Activated CD4-positive, alpha-beta T cell treated with anti-CD3 and anti-CD28 coated beads, Interleukin-2, amount 10 ng/mL, durations not matched to agents 7 days and 5 days (primary cell): ENCODE measurements at regions not wholly inside any gene's neighbourhood (a gene's known extent, or its start where the extent isn't known, plus 50 kb on each side); places are given as distances from the start of the nearest gene placed in this dataset.
"Not testable (repeated sequence)": the region's sequence is repeated elsewhere in the genome, so short reads cannot be mapped to it uniquely, and the experiment has no call there.

Source experiments
- CTCF ChIA-PET: fragments of 350-600 bp; sonication (Branson Sonifier 250); formaldehyde crosslinking; loops from one replicate; lab custom pipeline; 2021; ENCODE audit warnings: antibody characterized with exemption; lab: Charles Lee
- POLR2A ChIA-PET: fragments of 350-600 bp; sonication (Branson Sonifier 250); formaldehyde crosslinking; loops from one replicate; lab custom pipeline; 2021; ENCODE audit warnings: antibody characterized with exemption; lab: Charles Lee
- DNase-seq: peaks from one replicate; pipeline ENCODE4 v3.0.0-alpha.2; 2020
- H3K27ac Mint-ChIP-seq: one replicate; pipeline ENCODE4 v1.8.0; 2021; ENCODE audit warnings: mild to moderate bottlenecking, moderate library complexity, mixed read lengths
- H3K27me3 Mint-ChIP-seq: one replicate; pipeline ENCODE4 v1.8.0; 2021; ENCODE audit warnings: mixed read lengths
- H3K36me3 Mint-ChIP-seq: one replicate; pipeline ENCODE4 v1.8.0; 2021; ENCODE audit warnings: low read depth, mixed read lengths
- H3K4me1 Mint-ChIP-seq: one replicate; pipeline ENCODE4 v1.8.0; 2021; ENCODE audit warnings: mixed read lengths
- H3K4me3 Mint-ChIP-seq: one replicate; pipeline ENCODE4 v1.8.0; 2021; ENCODE audit warnings: mild to moderate bottlenecking, moderate library complexity, mixed read lengths
- H3K9me3 Mint-ChIP-seq: one replicate; pipeline ENCODE4 v1.8.0; 2021; ENCODE audit warnings: mixed read lengths

- ChIA-PET POLR2A (no interaction called here), CTCF (no interaction called here)
- Mint-ChIP-seq H3K4me1 (no peaks in the 10 kb centered on the region), H3K27ac (no peak overlapping the region), H3K9me3 (peaks cover 8% of the 10 kb centered on the region), H3K36me3 (no peaks in the 10 kb centered on the region), H3K27me3 (no peaks in the 10 kb centered on the region), H3K4me3 (no peak overlapping the region)
- no peak for DNase-seq
Observed at GRCh38 chr13:46479691-46480090, 73.3 kb upstream of the LRCH1 start.

GRCh38 chr13:46479283-46479682 is 73.7 kb upstream of the LRCH1 start:
- Mint-ChIP-seq H3K4me3 (no peak overlapping the region), H3K9me3 (peaks cover 4% of the 10 kb centered on the region), H3K4me1 (no peaks in the 10 kb centered on the region), H3K27me3 (no peaks in the 10 kb centered on the region), H3K36me3 (no peaks in the 10 kb centered on the region), H3K27ac (no peak overlapping the region)
- ChIA-PET CTCF (no interaction called here), POLR2A (no interaction called here)
- DNase-seq = no peak

GRCh38 chr13:46478651-46479050 is 74.3 kb upstream of the LRCH1 start:
- peaks cover 4% of the 10 kb centered on the region for H3K9me3 Mint-ChIP-seq
- DNase-seq = no peak
- CTCF ChIA-PET = interaction anchor here (0.6 kb wide), 1 partner anchor 269 kb away, joined by 4 read pairs; no protein-coding TSS in a partner anchor

DNA sequence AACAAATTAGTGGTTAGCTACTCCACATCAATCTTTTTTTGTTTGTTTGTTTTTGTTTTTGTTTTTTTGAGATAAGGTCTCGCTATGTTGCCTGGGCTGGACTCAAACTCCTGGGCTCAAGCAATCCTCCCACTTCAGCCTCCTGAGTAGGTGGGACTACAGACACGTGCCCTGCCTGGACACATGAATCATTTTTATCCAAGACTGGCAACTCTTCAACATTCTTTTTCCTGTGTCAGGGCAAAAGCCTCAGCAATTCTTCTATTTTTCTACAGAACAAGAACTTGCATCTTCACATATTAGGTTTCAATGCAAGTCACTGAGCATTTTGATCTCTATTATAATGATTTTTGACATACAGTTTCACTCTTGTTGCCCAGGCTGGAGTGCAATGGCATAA is 76.8 kb upstream of the LRCH1 start:
- no peak for DNase-seq
- Mint-ChIP-seq H3K27ac (no peak overlapping the region), H3K27me3 (no peaks in the 10 kb centered on the region), H3K9me3 (peaks cover 1% of the 10 kb centered on the region), H3K4me1 (no peaks in the 10 kb centered on the region), H3K4me3 (no peak overlapping the region), H3K36me3 (no peaks in the 10 kb centered on the region)
- POLR2A ChIA-PET = no interaction called here
- CTCF ChIA-PET = no interaction called here

More at GRCh38 chr13:46478651-46479050, 74.3 kb upstream of the LRCH1 start:
- POLR2A ChIA-PET = no interaction called here
- Mint-ChIP-seq H3K27ac (no peak overlapping the region), H3K36me3 (no peaks in the 10 kb centered on the region), H3K27me3 (no peaks in the 10 kb centered on the region), H3K4me1 (no peaks in the 10 kb centered on the region), H3K4me3 (no peak overlapping the region)

GRCh38 chr13:46475541-46475991 is 77.4 kb upstream of the LRCH1 start:
- Mint-ChIP-seq H3K4me1 (no peaks in the 10 kb centered on the region), H3K27ac (no peak overlapping the region), H3K9me3 (no peaks in the 10 kb centered on the region), H3K27me3 (no peaks in the 10 kb centered on the region), H3K36me3 (no peaks in the 10 kb centered on the region), H3K4me3 (no peak overlapping the region)
- DNase-seq = no peak
- POLR2A ChIA-PET = no interaction called here
- CTCF ChIA-PET = no interaction called here

DNA sequence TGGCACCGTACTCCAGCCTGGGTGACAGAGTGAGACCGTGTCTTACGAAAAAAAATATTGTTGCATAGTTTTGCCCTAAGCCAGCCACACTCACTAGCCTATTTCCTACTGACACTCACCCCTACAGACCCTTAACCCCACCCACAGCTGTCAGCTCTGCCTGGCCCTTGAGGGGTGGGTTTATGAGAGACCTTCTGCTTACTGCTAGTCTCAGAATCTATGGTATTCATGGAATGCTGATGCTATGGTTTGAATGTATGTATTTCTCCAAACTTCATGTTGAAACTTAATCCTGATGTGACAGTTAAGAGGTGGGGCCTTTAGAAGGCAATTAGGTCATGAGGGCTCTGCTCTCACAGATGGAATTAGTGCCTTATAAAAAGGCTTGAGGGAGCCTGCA is 79.2 kb upstream of the LRCH1 start:
- Mint-ChIP-seq H3K9me3 (no peaks in the 10 kb centered on the region), H3K4me1 (no peaks in the 10 kb centered on the region), H3K36me3 (no peaks in the 10 kb centered on the region), H3K4me3 (no peak overlapping the region), H3K27ac (no peak overlapping the region), H3K27me3 (no peaks in the 10 kb centered on the region)
- ChIA-PET POLR2A (no interaction called here), CTCF (no interaction called here)
- no peak for DNase-seq

DNA sequence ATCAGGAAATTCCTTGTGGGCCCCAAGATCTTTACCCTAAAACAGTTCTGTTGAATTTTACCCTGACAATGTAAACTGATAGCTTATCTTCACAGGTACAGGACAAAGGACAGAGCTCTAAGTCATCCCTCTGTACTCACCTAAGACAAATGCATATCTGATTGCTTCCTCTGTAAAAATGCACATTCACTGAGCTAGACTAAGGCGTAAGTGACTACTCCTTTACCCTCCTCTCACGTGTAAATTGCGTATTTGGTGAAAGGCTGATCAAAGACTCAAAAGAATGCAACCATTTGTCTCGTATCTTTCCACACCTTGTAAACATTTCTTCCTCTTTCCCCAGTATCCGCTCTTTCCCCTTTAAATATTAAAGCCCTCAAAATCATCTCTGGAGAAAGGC is 80.6 kb upstream of the LRCH1 start:
- DNase-seq = no peak
- H3K36me3 Mint-ChIP-seq = no peaks in the 10 kb centered on the region
- H3K4me1 Mint-ChIP-seq = no peaks in the 10 kb centered on the region
- ChIA-PET CTCF (no interaction called here), POLR2A (no interaction called here)
- no peaks in the 10 kb centered on the region for H3K27me3 Mint-ChIP-seq
- no peaks in the 10 kb centered on the region for H3K9me3 Mint-ChIP-seq
- no peak overlapping the region for H3K27ac Mint-ChIP-seq
- no peak overlapping the region for H3K4me3 Mint-ChIP-seq

DNA sequence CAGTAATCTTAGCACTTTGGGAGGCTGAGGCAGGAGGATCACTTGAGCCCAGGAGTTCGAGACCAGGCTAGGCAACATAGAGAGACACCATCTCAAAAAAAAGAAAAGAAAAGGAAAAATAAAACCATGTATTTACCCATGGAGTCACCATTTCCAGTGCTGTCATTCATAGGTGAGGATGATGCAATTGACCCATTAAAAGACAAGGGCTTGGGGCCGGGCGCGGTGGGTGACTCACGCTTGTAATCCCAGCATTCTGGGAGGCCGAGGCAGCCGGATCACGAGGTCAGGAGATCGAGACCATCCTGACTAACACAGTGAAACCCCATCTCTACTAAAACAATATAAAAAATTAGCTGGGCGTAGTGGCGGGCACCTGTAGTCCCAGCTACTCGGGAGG is 82.6 kb upstream of the RUBCNL start:
- H3K36me3 Mint-ChIP-seq, H3K9me3 Mint-ChIP-seq, POLR2A ChIA-PET, H3K27me3 Mint-ChIP-seq, H3K4me3 Mint-ChIP-seq, H3K27ac Mint-ChIP-seq, DNase-seq, H3K4me1 Mint-ChIP-seq: not testable (repeated sequence)
- CTCF ChIA-PET = interaction anchor here (0.7 kb wide), 1 partner anchor 308 kb away, joined by 3 read pairs; no protein-coding TSS in a partner anchor

- Mint-ChIP-seq H3K9me3 (no peaks in the 10 kb centered on the region), H3K36me3 (no peaks in the 10 kb centered on the region), H3K4me1 (no peaks in the 10 kb centered on the region), H3K4me3 (no peak overlapping the region), H3K27ac (no peak overlapping the region), H3K27me3 (no peaks in the 10 kb centered on the region)
- ChIA-PET CTCF (interaction anchor here (0.7 kb wide), 2 partner anchors 252 to 309 kb away, joined by 3 to 4 read pairs; no protein-coding TSS in a partner anchor), POLR2A (no interaction called here)
- no peak for DNase-seq
Observed at GRCh38 chr13:46468570-46469463, 81.8 kb upstream of the RUBCNL start.

DNA sequence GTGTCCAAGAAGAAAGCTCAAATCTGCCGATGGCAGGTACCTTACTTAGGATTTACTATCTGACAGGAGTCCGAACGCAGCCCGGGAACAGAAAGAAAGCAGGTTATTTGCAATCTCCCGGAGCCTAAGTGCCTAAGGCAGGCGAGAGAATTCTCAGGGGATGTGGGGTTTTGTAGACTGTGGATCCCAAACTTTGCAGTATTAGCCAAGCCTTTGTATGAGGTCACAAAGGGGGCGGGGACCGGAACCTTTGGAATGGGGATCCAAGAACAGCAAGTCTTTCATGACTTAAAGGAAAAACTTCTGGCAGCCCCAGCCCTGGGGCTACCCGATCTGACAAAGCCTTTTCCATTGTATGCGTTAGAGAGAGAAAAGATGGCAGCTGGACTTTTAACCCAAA is 80.6 kb upstream of the RUBCNL start:
- H3K27ac Mint-ChIP-seq, H3K36me3 Mint-ChIP-seq, POLR2A ChIA-PET, H3K27me3 Mint-ChIP-seq, CTCF ChIA-PET, H3K9me3 Mint-ChIP-seq, H3K4me3 Mint-ChIP-seq, DNase-seq, H3K4me1 Mint-ChIP-seq: not testable (repeated sequence)

GRCh38 chr13:46466074-46466473 is 79.0 kb upstream of the RUBCNL start:
- H3K4me1 Mint-ChIP-seq, POLR2A ChIA-PET, DNase-seq, H3K27me3 Mint-ChIP-seq, H3K9me3 Mint-ChIP-seq, CTCF ChIA-PET, H3K27ac Mint-ChIP-seq, H3K4me3 Mint-ChIP-seq, H3K36me3 Mint-ChIP-seq: not testable (repeated sequence)

GRCh38 chr13:46463719-46464118 is 76.7 kb upstream of the RUBCNL start:
- POLR2A ChIA-PET = no interaction called here
- H3K4me3 Mint-ChIP-seq = no peak overlapping the region
- no peaks in the 10 kb centered on the region for H3K36me3 Mint-ChIP-seq
- H3K27ac Mint-ChIP-seq = no peak overlapping the region
- peaks cover 3% of the 10 kb centered on the region for H3K9me3 Mint-ChIP-seq
- H3K4me1 Mint-ChIP-seq = no peaks in the 10 kb centered on the region
- no peaks in the 10 kb centered on the region for H3K27me3 Mint-ChIP-seq
- CTCF ChIA-PET = no interaction called here
- no peak for DNase-seq

DNA sequence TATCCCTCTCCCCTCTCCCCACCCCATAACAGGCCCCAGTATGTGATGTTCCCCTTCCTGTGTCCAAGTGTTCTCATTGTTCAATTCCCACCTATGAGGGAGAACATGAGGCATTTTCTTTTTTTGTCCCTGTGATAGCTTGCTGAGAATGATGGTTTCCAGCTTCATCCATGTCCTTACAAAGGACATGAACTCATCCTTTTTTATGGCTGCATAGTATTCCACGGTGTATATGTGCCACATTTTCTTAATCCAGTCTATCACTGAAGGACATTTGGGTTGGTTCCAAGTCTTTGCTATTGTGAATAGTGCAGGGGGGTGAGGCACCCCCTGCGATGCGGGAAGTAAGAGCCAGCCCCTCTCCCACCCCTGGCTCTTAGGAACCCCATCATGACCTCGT is 73.2 kb upstream of the RUBCNL start:
- H3K36me3 Mint-ChIP-seq, CTCF ChIA-PET, DNase-seq, H3K4me3 Mint-ChIP-seq, H3K27ac Mint-ChIP-seq, H3K9me3 Mint-ChIP-seq, POLR2A ChIA-PET, H3K27me3 Mint-ChIP-seq, H3K4me1 Mint-ChIP-seq: not testable (repeated sequence)

DNA sequence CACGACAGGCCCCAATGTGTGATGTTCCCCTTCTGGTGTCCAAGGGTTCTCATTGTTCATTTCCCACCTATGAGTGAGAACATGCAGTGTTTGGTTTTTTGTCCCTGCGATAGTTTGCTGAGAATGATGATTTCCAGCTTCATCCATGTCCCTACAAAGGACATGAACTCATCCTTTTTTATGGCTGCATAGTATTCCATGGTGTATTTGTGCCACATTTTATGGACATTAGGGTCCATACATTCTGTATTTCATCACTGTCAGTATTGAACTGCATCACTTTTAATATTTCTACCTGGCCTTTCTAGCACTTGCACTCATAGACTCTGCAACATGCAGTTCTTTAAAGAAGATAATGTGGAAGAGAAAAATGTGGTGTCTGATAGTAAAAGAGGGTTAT is 70.2 kb upstream of the RUBCNL start:
- CTCF ChIA-PET, H3K4me1 Mint-ChIP-seq: not testable (repeated sequence)

More for the DNA sequence above, 70.2 kb upstream of the RUBCNL start:
- H3K36me3 Mint-ChIP-seq, DNase-seq, H3K9me3 Mint-ChIP-seq, H3K27me3 Mint-ChIP-seq, H3K27ac Mint-ChIP-seq, POLR2A ChIA-PET, H3K4me3 Mint-ChIP-seq: not testable (repeated sequence)
